Medulla oblongata (tissue), 1 donor: ENCODE measurements at regions not wholly inside any gene's neighbourhood (a gene's known extent, or its start where the extent isn't known, plus 50 kb on each side); places are given as distances from the start of the nearest gene placed in this dataset.

Source experiments
- DNase-seq: peaks from one replicate; pipeline ENCODE4 v3.0.0-alpha.2; 2015; ENCODE audit errors: extremely low spot score

DNA sequence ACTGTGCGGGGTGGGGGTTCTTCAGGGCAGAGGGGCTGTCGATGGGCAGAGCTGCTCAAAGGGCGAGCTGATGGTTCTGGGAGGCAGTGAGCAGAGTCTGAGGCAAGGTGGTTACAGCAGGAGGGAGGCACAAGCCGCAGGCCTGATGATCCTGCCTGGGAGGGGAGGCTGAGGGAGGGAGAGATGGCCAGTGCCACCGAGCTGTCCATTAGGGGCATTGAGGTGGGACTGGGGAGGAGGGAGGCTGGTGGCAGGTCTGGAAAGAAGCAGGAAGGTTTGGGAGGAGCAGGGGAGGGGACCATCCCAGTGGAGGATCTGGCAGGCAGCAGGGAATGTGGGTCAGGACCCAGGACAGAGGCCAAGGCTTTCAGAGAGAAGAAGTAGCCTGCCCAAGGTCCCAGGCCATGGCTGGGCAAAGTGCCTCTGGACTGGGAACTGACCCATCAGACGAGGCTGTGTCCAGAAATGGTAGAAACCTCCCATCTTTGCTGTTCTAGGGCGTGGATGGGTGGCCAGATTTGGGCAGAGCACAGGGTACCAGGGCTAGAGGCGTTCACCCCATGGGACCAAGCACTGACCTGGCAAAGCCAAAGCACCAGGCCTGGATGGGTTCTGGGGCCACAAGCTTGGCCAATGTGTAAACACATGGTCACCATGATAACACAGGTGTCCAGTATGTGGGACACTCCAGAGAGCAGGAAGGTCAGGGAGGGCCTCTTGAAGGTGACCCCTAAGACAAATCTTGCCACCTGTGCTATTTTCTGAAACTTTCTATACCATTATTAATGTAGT, 55.5 kb downstream of the INHBB start:
- no peak for DNase-seq

DNA sequence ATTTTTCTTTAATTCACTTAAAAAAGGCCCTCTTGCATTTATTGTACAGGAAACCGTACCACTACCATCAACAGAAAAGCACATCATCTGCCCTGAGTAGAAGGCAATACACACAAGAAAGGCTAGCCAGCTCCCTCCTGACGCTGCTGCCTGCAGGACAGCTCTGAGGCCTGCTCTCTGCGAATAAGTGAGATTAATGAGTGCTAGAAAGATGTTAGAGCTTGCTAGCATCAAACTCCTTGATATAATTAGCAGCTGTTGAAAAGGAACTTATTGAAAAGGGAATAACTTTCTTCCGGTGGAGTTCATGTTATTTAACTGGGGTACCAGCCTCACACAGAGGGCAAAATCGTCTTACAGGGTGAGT, 56.1 kb downstream of the INHBB start:
- DNase-seq, result no peak

- no peak for DNase-seq
These were observed 56.6 kb downstream of the INHBB start for GRCh38 chr2:120402508-120402907.

- no peak for DNase-seq
These were observed 57.3 kb downstream of the INHBB start for GRCh38 chr2:120403261-120403660.

DNA sequence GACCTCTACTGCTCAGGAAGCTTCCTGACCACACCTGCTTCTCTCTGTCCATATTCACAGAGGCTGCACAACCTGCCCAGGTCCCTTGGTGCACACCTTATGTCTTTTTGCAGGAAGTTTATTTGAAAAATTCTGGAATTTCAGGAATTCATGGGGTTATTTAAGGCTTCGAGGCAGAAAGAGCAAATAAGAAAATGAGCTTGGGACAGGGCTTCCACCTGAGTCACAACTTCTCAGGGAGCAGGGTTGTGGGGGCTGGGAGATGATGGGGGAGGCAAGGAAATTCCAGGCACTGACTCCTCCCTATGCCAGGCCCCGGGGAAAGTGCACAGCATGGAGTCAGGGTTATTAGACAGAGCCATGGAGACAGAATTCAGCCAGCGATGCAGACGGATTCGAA, 57.7 kb downstream of the INHBB start:
- DNase-seq, result no peak

DNA sequence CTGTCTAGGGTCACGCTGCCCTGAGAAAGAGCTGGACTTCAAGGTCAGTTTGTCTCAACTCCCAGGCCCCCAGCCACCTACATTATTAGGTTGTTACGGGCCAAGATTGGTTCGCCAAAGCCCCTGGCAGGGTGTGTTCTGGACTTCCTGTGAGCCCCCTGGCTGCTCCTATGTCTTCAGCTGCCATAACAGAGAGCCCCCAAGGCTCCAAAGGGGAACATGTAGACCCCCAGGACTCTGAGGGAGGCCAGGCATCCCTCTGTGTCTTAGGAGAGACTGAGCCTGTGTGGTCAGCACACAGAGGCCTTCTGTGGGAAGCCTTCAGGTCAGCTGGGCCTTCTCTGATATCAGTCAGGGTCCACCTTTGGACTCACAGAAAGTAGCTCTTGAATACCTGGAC, 58.3 kb downstream of the INHBB start:
- DNase-seq, result no peak

DNA sequence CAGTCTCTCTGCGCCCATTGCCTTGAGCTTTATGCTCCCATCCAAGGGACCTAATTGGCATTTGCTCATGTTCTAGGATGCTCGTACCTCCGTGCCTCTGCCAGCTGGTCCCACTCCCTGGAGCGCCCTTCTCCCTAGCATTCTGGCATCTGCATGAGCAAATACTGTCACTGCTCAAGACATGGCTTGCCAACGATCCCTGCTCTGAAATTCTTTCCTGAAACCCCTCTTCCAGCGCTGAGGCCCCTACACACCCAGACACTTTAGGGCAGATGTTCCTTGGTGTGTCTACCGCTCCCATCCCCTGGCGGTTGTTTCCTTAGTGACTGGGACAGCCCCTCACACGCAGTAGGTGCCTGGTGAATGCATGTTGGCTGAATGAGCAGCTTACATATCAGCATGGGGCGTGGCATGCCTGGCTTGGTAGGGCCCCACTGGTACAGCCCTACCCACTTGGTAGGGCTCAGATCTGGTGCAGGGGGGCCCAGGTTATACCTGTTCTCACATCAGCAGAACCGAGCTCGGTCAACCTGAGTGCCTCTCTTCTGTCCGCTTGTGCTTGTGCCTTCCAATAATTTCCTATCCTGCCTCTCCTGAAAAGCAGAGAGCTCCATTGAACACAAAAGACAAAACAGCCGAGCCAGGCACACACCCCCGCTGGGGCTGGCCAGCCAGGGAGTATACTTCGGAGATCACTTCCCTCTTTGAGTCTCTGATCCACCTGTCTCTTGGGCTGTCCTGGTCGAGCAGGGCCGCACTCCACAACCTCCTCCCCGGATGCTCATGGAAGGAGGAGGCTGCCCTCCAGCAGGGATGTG, 59.2 kb downstream of the INHBB start:
- DNase-seq, result no peak

- no peak for DNase-seq
These were observed 59.8 kb downstream of the INHBB start for GRCh38 chr2:120405759-120406099.

DNA sequence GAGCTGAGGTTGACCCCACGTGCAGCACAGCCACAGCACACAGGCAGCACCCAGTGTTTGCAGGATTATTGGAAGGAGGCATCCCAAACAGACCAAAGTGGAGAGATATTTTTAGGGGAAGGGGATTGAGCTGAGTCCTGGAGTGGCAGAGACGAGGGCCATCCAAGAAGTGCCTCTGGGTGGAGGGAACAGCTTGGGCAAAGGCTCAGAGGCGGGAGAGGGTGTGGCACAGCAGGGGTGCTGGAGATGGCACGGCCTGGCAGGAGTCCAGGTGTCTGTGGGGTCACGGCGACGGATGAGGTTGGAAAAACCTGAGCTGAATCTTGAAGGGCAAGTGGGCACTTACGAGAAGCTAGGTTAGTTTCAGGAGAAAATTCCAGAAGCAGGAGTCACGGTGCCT, 60.6 kb downstream of the INHBB start:
- DNase-seq, result no peak

DNA sequence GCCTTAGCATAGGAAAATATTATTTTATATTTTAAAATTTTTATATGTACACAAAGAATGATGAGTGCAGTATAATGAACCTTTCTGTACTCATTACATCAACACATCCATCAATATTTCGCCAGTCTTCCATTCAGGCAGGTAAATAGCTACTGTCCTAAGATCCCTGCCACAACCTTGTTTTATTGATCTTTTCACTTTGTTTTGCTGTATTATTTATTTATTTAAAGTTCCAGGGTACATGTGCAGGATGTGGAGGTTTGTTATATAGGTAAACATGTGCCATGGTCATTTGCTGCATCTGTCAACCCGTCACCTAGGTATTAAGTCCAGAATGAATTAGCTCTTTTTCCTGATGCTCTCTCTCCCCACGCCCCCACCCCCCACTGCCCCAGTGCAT, 64.6 kb downstream of the INHBB start:
- no peak for DNase-seq

DNA sequence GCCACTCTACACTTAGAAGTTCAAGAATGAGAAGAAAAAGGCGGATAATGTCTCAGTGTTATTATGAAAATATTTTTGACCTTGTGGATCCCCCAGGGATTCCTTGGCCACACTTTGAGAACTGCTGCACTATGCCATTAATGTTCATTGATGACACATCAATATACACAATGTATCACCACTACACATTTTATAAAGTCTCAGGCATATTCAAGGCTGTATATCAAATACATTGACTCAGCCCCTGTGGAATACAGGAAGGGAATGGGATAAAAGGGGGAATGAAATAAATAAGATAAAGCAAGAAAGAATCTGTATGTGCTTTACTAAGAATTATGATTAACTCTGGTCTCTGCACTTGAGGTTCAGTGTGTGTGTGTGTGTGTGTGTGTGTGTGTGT, 69.1 kb downstream of the INHBB start:
- no peak for DNase-seq

- DNase-seq, result no peak
These were observed 70.0 kb downstream of the INHBB start for GRCh38 chr2:120415728-120416509.

DNA sequence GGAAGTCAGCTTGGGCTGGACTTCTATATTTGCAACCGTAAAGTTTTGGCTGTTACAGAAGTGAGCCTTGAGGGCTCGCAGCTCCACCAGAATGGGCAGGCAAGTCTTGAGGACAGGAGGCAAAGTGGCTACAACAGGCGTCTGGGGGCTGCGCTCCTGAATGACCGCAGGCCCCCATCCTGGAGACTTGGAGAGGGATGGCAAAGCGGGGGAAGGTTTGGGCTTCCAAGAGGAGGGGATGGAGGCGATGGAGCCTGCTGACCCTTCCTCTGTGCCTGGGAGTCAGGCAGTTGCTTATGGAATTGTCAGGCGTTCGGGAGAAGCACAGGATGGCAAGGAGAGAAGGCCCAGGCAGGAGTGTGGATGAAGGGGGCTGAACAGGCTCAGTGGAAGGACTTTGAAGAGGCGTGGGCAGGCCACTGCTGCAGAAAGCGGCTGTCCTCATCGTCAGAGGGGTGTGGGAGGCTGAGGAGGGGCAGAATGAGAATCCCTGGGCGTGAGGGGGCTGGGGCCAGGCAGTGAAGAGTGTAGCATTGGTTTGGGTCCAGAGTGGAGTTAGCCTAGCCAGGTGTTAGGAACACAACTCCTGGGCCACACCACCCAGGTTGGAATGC, 72.3 kb downstream of the INHBB start:
- no peak for DNase-seq

DNA sequence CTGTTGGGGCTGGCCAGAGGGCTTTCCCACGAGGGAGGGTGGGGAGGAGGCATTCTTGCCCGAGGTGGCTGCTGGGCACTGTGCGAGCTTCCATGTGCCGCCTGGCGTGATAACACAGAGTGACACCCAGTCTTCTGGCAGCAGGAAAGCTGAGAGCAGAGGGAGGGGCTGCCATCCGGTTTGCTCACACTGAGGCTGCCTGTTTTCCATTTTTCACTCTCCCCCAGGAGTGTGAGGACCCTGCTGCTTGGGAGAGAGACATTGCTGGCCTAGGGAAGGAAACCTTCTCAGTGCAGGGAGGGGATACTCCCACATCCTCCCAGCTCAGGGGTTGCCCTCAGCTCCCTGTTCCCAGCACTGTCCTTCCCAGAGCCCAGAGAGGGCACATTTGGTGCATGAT, 73.1 kb downstream of the INHBB start:
- no peak for DNase-seq

DNA sequence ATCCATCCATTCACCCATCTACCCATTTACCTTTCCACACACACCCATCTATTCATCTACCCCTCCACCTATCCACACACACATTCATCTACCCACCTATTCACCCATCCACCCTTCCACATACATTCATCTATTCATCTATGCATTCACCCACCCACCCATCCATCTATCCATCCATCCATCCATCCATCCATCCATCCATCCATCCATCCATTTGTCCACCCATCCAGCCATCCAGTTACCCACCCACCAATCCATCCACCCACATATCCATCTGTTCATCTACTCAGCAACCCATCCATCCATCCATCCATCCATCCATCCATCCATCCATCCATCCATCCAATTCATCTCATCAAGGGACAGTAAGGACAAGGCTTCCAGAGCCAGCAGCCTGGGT, 74.0 kb downstream of the INHBB start:
- DNase-seq, result no peak

DNA sequence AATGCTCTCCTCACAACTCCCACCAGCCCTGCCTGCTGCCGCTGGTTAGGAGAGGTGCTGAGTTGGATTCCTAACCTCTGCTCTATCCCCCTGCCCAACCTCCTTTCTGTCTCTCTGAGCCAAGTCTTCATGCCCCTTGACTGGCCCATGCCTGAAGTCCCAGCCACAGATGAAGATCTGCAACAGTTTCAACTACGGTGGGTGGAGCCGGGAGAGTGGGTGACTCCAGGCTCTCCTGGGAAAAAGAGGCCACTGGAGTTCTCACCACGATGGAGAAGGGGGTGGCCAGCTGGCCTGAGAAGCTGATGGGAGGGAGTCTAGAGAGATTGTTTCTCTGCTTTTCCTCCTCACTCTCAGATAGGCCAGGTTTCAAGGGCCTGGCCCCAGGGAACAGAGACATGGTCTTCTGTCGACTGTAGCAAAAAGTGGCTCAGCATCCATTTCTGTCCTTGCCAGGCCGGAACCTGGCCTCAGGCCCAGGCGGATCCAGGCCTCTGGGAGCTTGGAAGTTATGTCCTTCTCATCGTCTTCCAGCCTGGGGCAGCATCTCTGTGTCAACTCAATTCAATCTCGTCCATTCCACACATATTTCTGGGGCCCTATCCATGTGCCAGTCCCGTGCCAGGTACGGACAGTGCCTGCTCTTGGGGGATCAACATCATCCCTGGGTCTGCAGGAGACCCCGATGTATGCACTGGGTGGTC, 75.3 kb downstream of the INHBB start:
- DNase-seq, result no peak

GRCh38 chr2:120421830-120422175, 75.9 kb downstream of the INHBB start:
- no peak for DNase-seq

GRCh38 chr2:120422465-120423160, 76.7 kb downstream of the INHBB start:
- no peak for DNase-seq

GRCh38 chr2:120423167-120423943, 77.4 kb downstream of the INHBB start:
- no peak for DNase-seq

DNA sequence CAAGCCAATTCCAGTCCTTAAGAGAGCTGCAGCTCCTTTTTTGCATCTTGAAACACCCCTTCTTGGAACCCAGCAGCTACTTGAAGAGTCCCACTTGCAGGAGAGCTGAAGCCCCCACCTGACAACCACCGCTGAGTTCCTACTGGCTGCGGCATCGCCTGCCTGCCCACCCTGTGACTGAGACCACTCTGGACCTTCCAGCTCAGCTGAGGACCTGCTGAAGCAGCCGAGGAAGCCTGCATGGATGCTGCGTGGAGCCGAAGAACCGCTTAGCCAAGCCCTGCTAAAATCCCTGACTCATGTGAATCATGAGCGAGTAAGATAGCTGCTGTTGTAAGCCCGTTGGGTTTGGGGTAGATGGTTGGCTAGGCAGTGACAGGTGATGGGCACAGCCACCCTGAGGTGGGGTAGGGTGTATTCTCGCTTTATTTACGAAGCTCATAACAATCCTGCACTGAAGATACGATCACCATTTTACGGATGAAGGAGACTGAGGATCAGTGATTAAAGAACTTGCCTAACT, 78.4 kb downstream of the INHBB start:
- DNase-seq, result no peak
